ENCODE measurements at regions not wholly inside any gene's neighbourhood (a gene's known extent, or its start where the extent isn't known, plus 50 kb on each side); places are given as distances from the start of the nearest gene placed in this dataset.

- ChIA-PET POLR2A (ENCODE audit: unreplicated experiment) (no interaction called here), CTCF (no interaction called here)
- Histone ChIP-seq H3K4me2 (no peak overlapping the region), H3K36me3 (ENCODE audit: low read depth) (no peaks in the 10 kb centered on the region), H4K20me1 (ENCODE audit: insufficient read depth) (no peaks in the 10 kb centered on the region), H3K9me3 (ENCODE audit: insufficient read depth, low read depth) (no peaks in the 10 kb centered on the region), H3K27ac (no peak overlapping the region), H3K79me2 (ENCODE audit: low read depth) (no peaks in the 10 kb centered on the region), H3K27me3 (ENCODE audit: insufficient read depth, low read depth) (no peaks in the 10 kb centered on the region), H2AFZ (no peak overlapping the region), H3K4me1 (replicated peaks; ENCODE audit: insufficient read depth) (peaks cover 11% of the 10 kb centered on the region), H3K9me2 (ENCODE audit: insufficient read depth) (no peaks in the 10 kb centered on the region), H3F3A (ENCODE audit: insufficient read depth, low read depth) (no peaks in the 10 kb centered on the region), H3K4me3 (no peak overlapping the region)
- TF ChIP-seq EZH2 (IDR thresholded peaks at IDR 0.05; ENCODE audit: low read depth) (no peak), CTCF (conservative IDR thresholded peaks at IDR 0.05) (no peak)
- no TSS peak for BruUV-seq (replicated peaks)
- DNase-seq, result no peak
- intact Hi-C loops (cut with micrococcal nuclease; ENCODE audit: unreplicated experiment), result no loop called here
Measured at GRCh38 chr6:23319582-23319981, 750.2 kb downstream of the HDGFL1 start.

GRCh38 chr6:23320471-23321015, 751.2 kb downstream of the HDGFL1 start:
- Histone ChIP-seq H2AFZ (no peak overlapping the region), H3K9me2 (ENCODE audit: insufficient read depth) (no peaks in the 10 kb centered on the region), H3K4me2 (no peak overlapping the region), H3K4me1 (replicated peaks; ENCODE audit: insufficient read depth) (peaks cover 11% of the 10 kb centered on the region), H3K79me2 (ENCODE audit: low read depth) (no peaks in the 10 kb centered on the region), H3K9me3 (ENCODE audit: insufficient read depth, low read depth) (no peaks in the 10 kb centered on the region), H3K36me3 (ENCODE audit: low read depth) (no peaks in the 10 kb centered on the region), H3K27ac (no peak overlapping the region), H3K4me3 (no peak overlapping the region), H3F3A (ENCODE audit: insufficient read depth, low read depth) (no peaks in the 10 kb centered on the region), H4K20me1 (ENCODE audit: insufficient read depth) (no peaks in the 10 kb centered on the region), H3K27me3 (ENCODE audit: insufficient read depth, low read depth) (no peaks in the 10 kb centered on the region)
- POLR2A ChIA-PET (ENCODE audit: unreplicated experiment), result no interaction called here
- intact Hi-C loops (cut with micrococcal nuclease; ENCODE audit: unreplicated experiment), result no loop called here
- CTCF ChIA-PET, result no interaction called here
- no peak for DNase-seq
- BruUV-seq (replicated peaks), result no TSS peak
- TF ChIP-seq CTCF (conservative IDR thresholded peaks at IDR 0.05) (no peak), EZH2 (IDR thresholded peaks at IDR 0.05; ENCODE audit: low read depth) (no peak)

DNA sequence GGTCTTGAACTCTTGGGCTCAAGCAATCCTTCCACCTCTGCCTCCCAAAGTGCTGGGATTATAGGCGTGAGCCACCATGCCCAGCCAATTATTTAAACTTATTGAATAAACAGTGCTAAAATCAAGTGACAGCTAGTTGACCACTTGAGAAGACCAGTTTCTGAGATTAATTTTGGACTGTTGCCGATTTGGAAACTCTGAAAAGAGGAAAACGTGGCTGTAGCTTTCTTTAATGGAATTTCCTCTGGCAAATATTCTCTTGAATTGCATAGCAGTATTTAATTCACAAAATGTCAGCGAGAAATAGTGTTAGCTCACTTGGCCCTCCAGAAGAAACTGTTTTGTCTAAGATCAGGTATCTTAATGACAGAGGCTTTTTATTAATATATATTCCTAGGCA, 754.5 kb downstream of the HDGFL1 start:
- intact Hi-C loops (cut with micrococcal nuclease; ENCODE audit: unreplicated experiment), result no loop called here
- ChIA-PET POLR2A (ENCODE audit: unreplicated experiment) (no interaction called here), CTCF (no interaction called here)
- H3K27me3 ChIP-seq (ENCODE audit: insufficient read depth, low read depth), result no peaks in the 10 kb centered on the region
- DNase-seq, result no peak
- no peak overlapping the region for H3K4me2 ChIP-seq
- no peak overlapping the region for H3K27ac ChIP-seq
- H3K79me2 ChIP-seq (ENCODE audit: low read depth), result no peaks in the 10 kb centered on the region
- no peak overlapping the region for H2AFZ ChIP-seq
- H3F3A ChIP-seq (ENCODE audit: insufficient read depth, low read depth), result no peaks in the 10 kb centered on the region
- no peak overlapping the region for H3K4me3 ChIP-seq
- BruUV-seq (replicated peaks), result no TSS peak
- H3K4me1 ChIP-seq (replicated peaks; ENCODE audit: insufficient read depth), result no peaks in the 10 kb centered on the region
- H3K36me3 ChIP-seq (ENCODE audit: low read depth), result no peaks in the 10 kb centered on the region
- no peaks in the 10 kb centered on the region for H3K9me2 ChIP-seq (ENCODE audit: insufficient read depth)
- H4K20me1 ChIP-seq (ENCODE audit: insufficient read depth), result no peaks in the 10 kb centered on the region
- H3K9me3 ChIP-seq (ENCODE audit: insufficient read depth, low read depth), result no peaks in the 10 kb centered on the region; the same call in 1 of the 2 replicates
- TF ChIP-seq CTCF (conservative IDR thresholded peaks at IDR 0.05) (no peak), EZH2 (IDR thresholded peaks at IDR 0.05; ENCODE audit: low read depth) (no peak)
